SK-N-SH (cell line): ENCODE measurements at regions not wholly inside any gene's neighbourhood (a gene's known extent, or its start where the extent isn't known, plus 50 kb on each side); places are given as distances from the start of the nearest gene placed in this dataset.

ENCODE experiments used
- CTCF ChIA-PET: fragments of 300-600, 350-600 bp; formaldehyde crosslinking; extraction: SDS; loops from one replicate; lab custom pipeline; 2021; lab: Yijun Ruan, JAX
- POLR2A ChIA-PET: fragments of 350-600 bp; sonication (Branson Sonifier 250); formaldehyde crosslinking; extraction: SDS; loops from one replicate; lab custom pipeline; 2020; ENCODE audit warnings: antibody characterized with exemption, inconsistent platforms; lab: Yijun Ruan, JAX
- DNase-seq: peaks from one replicate; pipeline ENCODE4 v3.0.0; 2012
- H2AFZ ChIP-seq: fragments of 200-600 bp; sonication (generic); 2 replicates; pipeline ENCODE4 v1.8.1; 2016; ENCODE audit warnings: antibody characterized with exemption, mild to moderate bottlenecking, low read depth
- H3F3A ChIP-seq: fragments of 200-600 bp; sonication (generic); replicated peaks from 2 replicates; pipeline ENCODE3; 2016; ENCODE audit warnings: antibody characterized with exemption, mild to moderate bottlenecking; ENCODE audit not compliant: insufficient read depth
- H3K27ac ChIP-seq, 2 experiments: fragments of 200-500 bp in 1 of 2; fragments of 200-600 bp in 1 of 2; sonication (Bioruptor generic) in 1 of 2; sonication (generic), shearing (Covaris generic) in 1 of 2; 2 replicates each; pipeline versions ENCODE4 v1.5.1 to v1.6.1; 2014 to 2016; ENCODE audit warnings: low read depth in 2 of 2, inconsistent platforms in 1 of 2, low read length in 1 of 2, mild to moderate bottlenecking in 1 of 2, mixed read lengths in 1 of 2
- H3K27me3 ChIP-seq: fragments of 200-600 bp; sonication (generic), shearing (Covaris generic); 2 replicates; pipeline ENCODE4 v1.6.1; 2016; ENCODE audit warnings: mixed run types; ENCODE audit not compliant: insufficient read depth
- H3K36me3 ChIP-seq, 2 experiments: fragments of 200-500 bp in 1 of 2; fragments of 200-600 bp in 1 of 2; sonication (Bioruptor generic) in 1 of 2; sonication (generic) in 1 of 2; replicated peaks in 1 of 2; 2 replicates each; pipeline versions ENCODE3 to v1.5.1; 2014 to 2016; ENCODE audit warnings: low read length in 1 of 2, mild to moderate bottlenecking in 1 of 2; ENCODE audit not compliant: insufficient read depth in 2 of 2, control insufficient read depth in 1 of 2
- H3K4me1 ChIP-seq, 2 experiments: fragments of 200-500 bp in 1 of 2; fragments of 200-600 bp in 1 of 2; sonication (Bioruptor generic) in 1 of 2; sonication (generic), shearing (Covaris generic) in 1 of 2; 2 replicates each; pipeline versions ENCODE4 v1.5.1 to v1.6.1; 2014 to 2016; ENCODE audit warnings: low read depth in 1 of 2, low read length in 1 of 2, mixed run types in 1 of 2; ENCODE audit not compliant: insufficient read depth in 2 of 2, control insufficient read depth in 1 of 2
- H3K4me2 ChIP-seq: fragments of 200-600 bp; sonication (generic), shearing (Covaris generic); 2 replicates; pipeline ENCODE4 v1.6.1; 2017; ENCODE audit warnings: mixed run types
- H3K4me3 ChIP-seq, 2 experiments: fragments of 200-500 bp in 1 of 2; fragments of 200-600 bp in 1 of 2; sonication (Bioruptor generic) in 1 of 2; sonication (generic), shearing (Covaris generic) in 1 of 2; 2 replicates each; pipeline versions ENCODE4 v1.5.1 to v1.8.1; 2014 to 2016; ENCODE audit warnings: low read depth in 2 of 2, inconsistent platforms in 1 of 2, low read length in 1 of 2, mild to moderate bottlenecking in 1 of 2, mixed read lengths in 1 of 2, moderate library complexity in 1 of 2
- H3K79me2 ChIP-seq: fragments of 200-600 bp; sonication (generic); 2 replicates; pipeline ENCODE4 v1.8.1; 2017; ENCODE audit warnings: mild to moderate bottlenecking; ENCODE audit not compliant: insufficient read depth
- H3K9ac ChIP-seq: fragments of 200-600 bp; sonication (generic); 2 replicates; pipeline ENCODE4 v1.6.1; 2017; ENCODE audit warnings: mixed run types
- H3K9me2 ChIP-seq: fragments of 200-600 bp; sonication (generic); 2 replicates; pipeline ENCODE4 v1.6.1; 2017; ENCODE audit warnings: mixed run types
- H3K9me3 ChIP-seq: fragments of 200-600 bp; sonication (generic); 2 replicates; pipeline ENCODE4 v1.6.1; 2017; ENCODE audit warnings: mixed run types, mild to moderate bottlenecking, moderate library complexity
- H4K20me1 ChIP-seq: fragments of 200-600 bp; sonication (generic); 2 replicates; pipeline ENCODE4 v1.6.1; 2017; ENCODE audit warnings: mild to moderate bottlenecking, mixed run types; ENCODE audit not compliant: insufficient read depth
- CHD2 ChIP-seq: fragments of 150-350 bp; IDR thresholded peaks from 2 replicates; pipeline ENCODE4 v1.6.1; 2018; ENCODE audit warnings: low read length; ENCODE audit not compliant: partially characterized antibody
- EP300 ChIP-seq, 2 experiments: IDR thresholded peaks; 2 replicates each; pipeline versions ENCODE4 v1.4.0 to v1.6.1; 2012; ENCODE audit warnings: borderline replicate concordance in 1 of 2, low read depth in 1 of 2, low read length in 1 of 2
- EZH2phosphoT487 ChIP-seq: fragments of 200-600 bp; sonication (generic); IDR thresholded peaks from 2 replicates; pipeline ENCODE4 v1.6.1; 2017; ENCODE audit warnings: low read depth, mixed run types, mild to moderate bottlenecking, antibody characterized with exemption, moderate library complexity, borderline replicate concordance
- FOXJ3 ChIP-seq: sonication (generic); formaldehyde crosslinking; IDR thresholded peaks from 2 replicates; pipeline ENCODE4 v1.5.1; 2020; ENCODE audit warnings: mild to moderate bottlenecking, missing genetic modification reagents
- FOXM1 ChIP-seq: IDR thresholded peaks from 2 replicates; pipeline ENCODE4 v1.4.0; 2012; ENCODE audit warnings: low read depth, mild to moderate bottlenecking
- GATA2 ChIP-seq: sonication (generic); formaldehyde crosslinking; IDR thresholded peaks from 2 replicates; pipeline ENCODE4 v1.5.0; 2020; ENCODE audit warnings: mild to moderate bottlenecking, missing genetic modification reagents
- MAX ChIP-seq: IDR thresholded peaks from 2 replicates; pipeline ENCODE4 v1.4.0; 2012; ENCODE audit warnings: low read depth
- NRF1 ChIP-seq: IDR thresholded peaks from 2 replicates; pipeline ENCODE4 v1.6.1; 2012; ENCODE audit warnings: low read depth, mild to moderate bottlenecking, low read length
- POLR2AphosphoS5 ChIP-seq: IDR thresholded peaks from 2 replicates; pipeline ENCODE4 v1.6.1; 2012; ENCODE audit warnings: low read depth, low read length
- RCOR1 ChIP-seq: fragments of 150-350 bp; IDR thresholded peaks from 2 replicates; pipeline ENCODE4 v1.6.1; 2017; ENCODE audit warnings: antibody characterized with exemption, low read length
- TAF1 ChIP-seq: IDR thresholded peaks from 2 replicates; pipeline ENCODE4 v1.6.1; 2012; ENCODE audit warnings: low read depth, mild to moderate bottlenecking, low read length, moderate library complexity, borderline replicate concordance
- TCF12 ChIP-seq: IDR thresholded peaks from 2 replicates; pipeline ENCODE4 v1.4.0; 2012
- TEAD4 ChIP-seq: IDR thresholded peaks from 2 replicates; pipeline ENCODE4 v1.4.0; 2012; ENCODE audit warnings: mild to moderate bottlenecking, borderline replicate concordance; ENCODE audit not compliant: insufficient read depth
- YY1 ChIP-seq: IDR thresholded peaks from 2 replicates; pipeline ENCODE4 v1.4.0; 2012; ENCODE audit warnings: low read depth, mild to moderate bottlenecking
- ZBTB33 ChIP-seq: IDR thresholded peaks from 2 replicates; pipeline ENCODE4 v1.4.0; 2012; ENCODE audit warnings: low read depth, borderline replicate concordance
- WGBS: methylation state at CpG from one replicate; pipeline ENCODE4 v1.1.6; 2017; ENCODE audit warnings: low lambda C conversion rate; 5-methylcytosine and 5-hydroxymethylcytosine counted together
- TF ChIP-seq, protein P1 (sequence below): fragments of 150-350 bp; IDR thresholded peaks from 2 replicates; pipeline ENCODE4 v1.6.1; 2016; ENCODE audit warnings: mild to moderate bottlenecking, low read depth, low read length
- TF ChIP-seq, protein P2 (sequence below): IDR thresholded peaks from 2 replicates; pipeline ENCODE4 v1.6.1; 2012; ENCODE audit warnings: mild to moderate bottlenecking, low read depth, low read length, moderate library complexity
- TF ChIP-seq, protein P3 (sequence below): IDR thresholded peaks from 2 replicates; pipeline ENCODE4; 2012
- TF ChIP-seq, protein P4 (sequence below): IDR thresholded peaks from 2 replicates; pipeline ENCODE4 v1.4.0; 2012; ENCODE audit warnings: low read depth, borderline replicate concordance
- TF ChIP-seq, protein P5 (sequence below): fragments of 200-600 bp; sonication (generic); IDR thresholded peaks from 2 replicates; pipeline ENCODE4 v1.6.1; 2017; ENCODE audit warnings: antibody characterized with exemption, mild to moderate bottlenecking, moderate library complexity

- no peak overlapping the region for H3K4me3 ChIP-seq
- DNase-seq = no peak
- CTCF ChIA-PET = interaction anchor here (1.0 to 1.6 kb wide), 3 partner anchors 11 to 22 kb away, joined by 3 to 4 read pairs (median 4); no protein-coding TSS in a partner anchor
- no peaks in the 10 kb centered on the region for H3K9me2 ChIP-seq
- H4K20me1 ChIP-seq = no peaks in the 10 kb centered on the region
- no peak overlapping the region for H3K9ac ChIP-seq
- no peaks in the 10 kb centered on the region for H3K9me3 ChIP-seq
- H3K79me2 ChIP-seq = no peaks in the 10 kb centered on the region
- no peak overlapping the region for H3K27ac ChIP-seq
- TF ChIP-seq ZBTB33 (no peak), FOXJ3 (CRISPR knock-in tag) (no peak), RCOR1 (no peak), TAF1 (no peak), TEAD4 (no peak), YY1 (no peak), POLR2AphosphoS5 (no peak), FOXM1 (no peak), EZH2phosphoT487 (no peak), CHD2 (no peak), MAX (no peak), TCF12 (no peak), GATA2 (no peak), NRF1 (no peak), EP300 (IDR thresholded peaks at IDR 0.05; ENCODE audit: borderline replicate concordance in 1 of 2, low read depth in 1 of 2, low read length in 1 of 2) (no peak)
- TF ChIP-seq, protein P1, sequence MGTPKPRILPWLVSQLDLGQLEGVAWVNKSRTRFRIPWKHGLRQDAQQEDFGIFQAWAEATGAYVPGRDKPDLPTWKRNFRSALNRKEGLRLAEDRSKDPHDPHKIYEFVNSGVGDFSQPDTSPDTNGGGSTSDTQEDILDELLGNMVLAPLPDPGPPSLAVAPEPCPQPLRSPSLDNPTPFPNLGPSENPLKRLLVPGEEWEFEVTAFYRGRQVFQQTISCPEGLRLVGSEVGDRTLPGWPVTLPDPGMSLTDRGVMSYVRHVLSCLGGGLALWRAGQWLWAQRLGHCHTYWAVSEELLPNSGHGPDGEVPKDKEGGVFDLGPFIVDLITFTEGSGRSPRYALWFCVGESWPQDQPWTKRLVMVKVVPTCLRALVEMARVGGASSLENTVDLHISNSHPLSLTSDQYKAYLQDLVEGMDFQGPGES = no peak
- TF ChIP-seq, protein P2, sequence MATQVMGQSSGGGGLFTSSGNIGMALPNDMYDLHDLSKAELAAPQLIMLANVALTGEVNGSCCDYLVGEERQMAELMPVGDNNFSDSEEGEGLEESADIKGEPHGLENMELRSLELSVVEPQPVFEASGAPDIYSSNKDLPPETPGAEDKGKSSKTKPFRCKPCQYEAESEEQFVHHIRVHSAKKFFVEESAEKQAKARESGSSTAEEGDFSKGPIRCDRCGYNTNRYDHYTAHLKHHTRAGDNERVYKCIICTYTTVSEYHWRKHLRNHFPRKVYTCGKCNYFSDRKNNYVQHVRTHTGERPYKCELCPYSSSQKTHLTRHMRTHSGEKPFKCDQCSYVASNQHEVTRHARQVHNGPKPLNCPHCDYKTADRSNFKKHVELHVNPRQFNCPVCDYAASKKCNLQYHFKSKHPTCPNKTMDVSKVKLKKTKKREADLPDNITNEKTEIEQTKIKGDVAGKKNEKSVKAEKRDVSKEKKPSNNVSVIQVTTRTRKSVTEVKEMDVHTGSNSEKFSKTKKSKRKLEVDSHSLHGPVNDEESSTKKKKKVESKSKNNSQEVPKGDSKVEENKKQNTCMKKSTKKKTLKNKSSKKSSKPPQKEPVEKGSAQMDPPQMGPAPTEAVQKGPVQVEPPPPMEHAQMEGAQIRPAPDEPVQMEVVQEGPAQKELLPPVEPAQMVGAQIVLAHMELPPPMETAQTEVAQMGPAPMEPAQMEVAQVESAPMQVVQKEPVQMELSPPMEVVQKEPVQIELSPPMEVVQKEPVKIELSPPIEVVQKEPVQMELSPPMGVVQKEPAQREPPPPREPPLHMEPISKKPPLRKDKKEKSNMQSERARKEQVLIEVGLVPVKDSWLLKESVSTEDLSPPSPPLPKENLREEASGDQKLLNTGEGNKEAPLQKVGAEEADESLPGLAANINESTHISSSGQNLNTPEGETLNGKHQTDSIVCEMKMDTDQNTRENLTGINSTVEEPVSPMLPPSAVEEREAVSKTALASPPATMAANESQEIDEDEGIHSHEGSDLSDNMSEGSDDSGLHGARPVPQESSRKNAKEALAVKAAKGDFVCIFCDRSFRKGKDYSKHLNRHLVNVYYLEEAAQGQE = no peak
- TF ChIP-seq, protein P3, sequence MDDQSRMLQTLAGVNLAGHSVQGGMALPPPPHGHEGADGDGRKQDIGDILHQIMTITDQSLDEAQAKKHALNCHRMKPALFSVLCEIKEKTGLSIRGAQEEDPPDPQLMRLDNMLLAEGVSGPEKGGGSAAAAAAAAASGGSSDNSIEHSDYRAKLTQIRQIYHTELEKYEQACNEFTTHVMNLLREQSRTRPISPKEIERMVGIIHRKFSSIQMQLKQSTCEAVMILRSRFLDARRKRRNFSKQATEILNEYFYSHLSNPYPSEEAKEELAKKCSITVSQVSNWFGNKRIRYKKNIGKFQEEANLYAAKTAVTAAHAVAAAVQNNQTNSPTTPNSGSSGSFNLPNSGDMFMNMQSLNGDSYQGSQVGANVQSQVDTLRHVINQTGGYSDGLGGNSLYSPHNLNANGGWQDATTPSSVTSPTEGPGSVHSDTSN = no peak
- TF ChIP-seq, protein P4, sequence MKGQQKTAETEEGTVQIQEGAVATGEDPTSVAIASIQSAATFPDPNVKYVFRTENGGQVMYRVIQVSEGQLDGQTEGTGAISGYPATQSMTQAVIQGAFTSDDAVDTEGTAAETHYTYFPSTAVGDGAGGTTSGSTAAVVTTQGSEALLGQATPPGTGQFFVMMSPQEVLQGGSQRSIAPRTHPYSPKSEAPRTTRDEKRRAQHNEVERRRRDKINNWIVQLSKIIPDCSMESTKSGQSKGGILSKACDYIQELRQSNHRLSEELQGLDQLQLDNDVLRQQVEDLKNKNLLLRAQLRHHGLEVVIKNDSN = no peak
- TF ChIP-seq, protein P5, sequence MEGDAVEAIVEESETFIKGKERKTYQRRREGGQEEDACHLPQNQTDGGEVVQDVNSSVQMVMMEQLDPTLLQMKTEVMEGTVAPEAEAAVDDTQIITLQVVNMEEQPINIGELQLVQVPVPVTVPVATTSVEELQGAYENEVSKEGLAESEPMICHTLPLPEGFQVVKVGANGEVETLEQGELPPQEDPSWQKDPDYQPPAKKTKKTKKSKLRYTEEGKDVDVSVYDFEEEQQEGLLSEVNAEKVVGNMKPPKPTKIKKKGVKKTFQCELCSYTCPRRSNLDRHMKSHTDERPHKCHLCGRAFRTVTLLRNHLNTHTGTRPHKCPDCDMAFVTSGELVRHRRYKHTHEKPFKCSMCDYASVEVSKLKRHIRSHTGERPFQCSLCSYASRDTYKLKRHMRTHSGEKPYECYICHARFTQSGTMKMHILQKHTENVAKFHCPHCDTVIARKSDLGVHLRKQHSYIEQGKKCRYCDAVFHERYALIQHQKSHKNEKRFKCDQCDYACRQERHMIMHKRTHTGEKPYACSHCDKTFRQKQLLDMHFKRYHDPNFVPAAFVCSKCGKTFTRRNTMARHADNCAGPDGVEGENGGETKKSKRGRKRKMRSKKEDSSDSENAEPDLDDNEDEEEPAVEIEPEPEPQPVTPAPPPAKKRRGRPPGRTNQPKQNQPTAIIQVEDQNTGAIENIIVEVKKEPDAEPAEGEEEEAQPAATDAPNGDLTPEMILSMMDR = no peak
- TF ChIP-seq, all 33 proteins: peak for 0
- Histone ChIP-seq H3K36me3 (no peaks in the 10 kb centered on the region), H3K27me3 (no peaks in the 10 kb centered on the region), H3F3A (no peaks in the 10 kb centered on the region), H3K4me1 (no peaks in the 10 kb centered on the region), H3K4me2 (no peak overlapping the region), H2AFZ (no peak overlapping the region)
- WGBS = 38% methylated on average over 2 of the region's 2 CpGs
- POLR2A ChIA-PET = no interaction called here
These were observed 73.0 kb upstream of the SMIM21 start for GRCh38 chr18:75500545-75500944.
